ENCODE measurements at regions not wholly inside any gene's neighbourhood (a gene's known extent, or its start where the extent isn't known, plus 50 kb on each side); places are given as distances from the start of the nearest gene placed in this dataset.
"Not testable (repeated sequence)": the region's sequence is repeated elsewhere in the genome, so short reads cannot be mapped to it uniquely, and the experiment has no call there.

- DNase-seq, result no peak
These were observed 152.4 kb downstream of the ABCC12 start for GRCh38 chr16:48003206-48003907.

- DNase-seq, result no peak
These were observed 154.4 kb downstream of the ABCC12 start for GRCh38 chr16:48001324-48001895.

- no peak for DNase-seq
These were observed 155.2 kb downstream of the ABCC12 start for GRCh38 chr16:48000622-48001021.

GRCh38 chr16:47999595-47999994, 156.2 kb downstream of the ABCC12 start:
- DNase-seq, result no peak

GRCh38 chr16:47995354-47995753, 160.4 kb downstream of the ABCC12 start:
- no peak for DNase-seq

GRCh38 chr16:47991491-47991890, 164.3 kb downstream of the ABCC12 start:
- DNase-seq, result no peak

GRCh38 chr16:47990676-47991075, 165.1 kb downstream of the ABCC12 start:
- DNase-seq, result no peak

- no peak for DNase-seq
These were observed 168.7 kb downstream of the ABCC12 start for GRCh38 chr16:47987136-47987535.

- no peak for DNase-seq
These were observed 169.8 kb downstream of the ABCC12 start for GRCh38 chr16:47986031-47986430.

- DNase-seq, result no peak
These were observed 171.1 kb downstream of the ABCC12 start for GRCh38 chr16:47984669-47985068.

GRCh38 chr16:47983999-47984580, 171.7 kb downstream of the ABCC12 start:
- DNase-seq, result no peak

GRCh38 chr16:47980212-47980611, 175.6 kb downstream of the ABCC12 start:
- no peak for DNase-seq

GRCh38 chr16:47979616-47980182, 176.1 kb downstream of the ABCC12 start:
- DNase-seq, result no peak

- no peak for DNase-seq
These were observed 176.7 kb downstream of the ABCC12 start for GRCh38 chr16:47979164-47979520.

GRCh38 chr16:47978491-47979163, 177.2 kb downstream of the ABCC12 start:
- DNase-seq, result no peak

GRCh38 chr16:47977802-47978201, 178.0 kb downstream of the ABCC12 start:
- no peak for DNase-seq

- DNase-seq, result no peak
These were observed 179.1 kb downstream of the ABCC12 start for GRCh38 chr16:47976636-47977210.

- not testable (repeated sequence) for DNase-seq
These were observed 180.8 kb downstream of the ABCC12 start for GRCh38 chr16:47974971-47975370.

GRCh38 chr16:47973552-47973951, 182.2 kb downstream of the ABCC12 start:
- no peak for DNase-seq

GRCh38 chr16:47972246-47972985, 183.4 kb downstream of the ABCC12 start:
- DNase-seq, result no peak

GRCh38 chr16:47971225-47971624, 184.6 kb downstream of the ABCC12 start:
- no peak for DNase-seq

GRCh38 chr16:47970291-47970931, 185.4 kb downstream of the ABCC12 start:
- DNase-seq, result peak; percentile 6
